ENCODE measurements at regions not wholly inside any gene's neighbourhood (a gene's known extent, or its start where the extent isn't known, plus 50 kb on each side); places are given as distances from the start of the nearest gene placed in this dataset.

DNA sequence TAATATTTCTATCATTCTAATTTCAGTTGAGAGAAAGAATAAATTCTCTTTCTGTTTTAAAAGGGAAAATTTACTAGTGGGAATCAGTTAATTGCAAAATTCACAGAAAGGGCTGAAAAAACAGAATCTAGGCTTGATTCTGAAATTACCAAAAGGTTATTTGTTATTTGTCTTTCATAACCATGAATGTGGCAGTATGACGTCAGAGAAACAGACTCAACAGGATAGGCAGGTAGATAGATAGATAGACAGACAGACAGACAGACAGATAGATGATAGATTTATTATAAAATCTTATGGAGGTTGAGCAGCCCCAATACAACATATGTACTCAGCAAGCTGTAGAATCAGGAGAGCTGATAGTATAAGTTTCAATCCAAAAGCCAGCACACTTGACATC, 311.0 kb downstream of the ADAM29 start:
- TF ChIP-seq, protein P1, sequence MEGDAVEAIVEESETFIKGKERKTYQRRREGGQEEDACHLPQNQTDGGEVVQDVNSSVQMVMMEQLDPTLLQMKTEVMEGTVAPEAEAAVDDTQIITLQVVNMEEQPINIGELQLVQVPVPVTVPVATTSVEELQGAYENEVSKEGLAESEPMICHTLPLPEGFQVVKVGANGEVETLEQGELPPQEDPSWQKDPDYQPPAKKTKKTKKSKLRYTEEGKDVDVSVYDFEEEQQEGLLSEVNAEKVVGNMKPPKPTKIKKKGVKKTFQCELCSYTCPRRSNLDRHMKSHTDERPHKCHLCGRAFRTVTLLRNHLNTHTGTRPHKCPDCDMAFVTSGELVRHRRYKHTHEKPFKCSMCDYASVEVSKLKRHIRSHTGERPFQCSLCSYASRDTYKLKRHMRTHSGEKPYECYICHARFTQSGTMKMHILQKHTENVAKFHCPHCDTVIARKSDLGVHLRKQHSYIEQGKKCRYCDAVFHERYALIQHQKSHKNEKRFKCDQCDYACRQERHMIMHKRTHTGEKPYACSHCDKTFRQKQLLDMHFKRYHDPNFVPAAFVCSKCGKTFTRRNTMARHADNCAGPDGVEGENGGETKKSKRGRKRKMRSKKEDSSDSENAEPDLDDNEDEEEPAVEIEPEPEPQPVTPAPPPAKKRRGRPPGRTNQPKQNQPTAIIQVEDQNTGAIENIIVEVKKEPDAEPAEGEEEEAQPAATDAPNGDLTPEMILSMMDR (optimal IDR thresholded peaks at IDR 0.05 in 1 of 3, IDR thresholded peaks at IDR 0.05 in 1 of 3, conservative IDR thresholded peaks at IDR 0.05 in 1 of 3; ENCODE audit: extremely low read depth in 1 of 3, insufficient read depth in 2 of 3, low read length in 3 of 3): no peak
- no peak for TF ChIP-seq EZH2 (IDR thresholded peaks at IDR 0.05; ENCODE audit: low read length)

All from keratinocyte (primary cell).